ENCODE measurements at regions not wholly inside any gene's neighbourhood (a gene's known extent, or its start where the extent isn't known, plus 50 kb on each side); places are given as distances from the start of the nearest gene placed in this dataset.

DNA sequence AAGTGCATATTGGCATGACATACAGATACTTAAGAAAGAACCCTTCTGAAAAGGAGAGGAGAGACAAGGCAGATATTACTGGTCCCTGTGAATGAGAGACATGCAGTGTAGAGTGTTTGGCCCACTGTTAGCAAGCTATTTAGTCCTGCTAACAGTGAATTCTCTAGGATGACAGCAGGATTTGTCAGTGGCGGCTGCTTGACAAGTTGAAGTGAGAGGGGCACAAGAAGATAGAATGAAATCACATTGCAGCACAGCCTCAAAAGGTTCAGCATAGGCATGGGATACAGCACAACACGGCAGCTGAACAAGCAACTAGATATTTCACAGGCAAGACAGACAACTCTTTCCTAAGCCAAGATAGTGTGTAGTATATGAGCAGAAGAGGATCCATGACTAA, 407.9 kb downstream of the PLA2G4A start:
- no peak for DNase-seq (ENCODE audit: low read depth)

- DNase-seq (ENCODE audit: low read depth): peak; percentile 34
Observed at GRCh38 chr1:187237542-187237941, 408.8 kb downstream of the PLA2G4A start.

DNA sequence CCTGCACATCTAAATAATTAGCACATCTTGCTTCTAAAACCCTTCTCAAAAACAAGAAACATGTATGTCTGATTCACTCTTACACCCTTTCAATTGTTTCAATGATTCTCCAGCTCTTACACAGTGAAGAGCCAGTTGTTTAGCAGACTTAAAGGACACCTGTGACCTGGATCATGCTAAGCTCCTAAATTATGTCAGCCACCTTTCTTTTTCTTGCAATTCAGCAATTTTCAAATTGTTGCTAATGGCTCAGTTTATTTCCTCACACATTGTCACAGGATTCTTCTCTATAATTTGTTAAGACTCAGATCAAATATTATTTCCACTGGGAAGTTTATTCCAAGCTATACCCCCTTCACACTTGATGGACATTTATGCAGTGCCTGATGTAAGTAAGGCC, 413.2 kb downstream of the PLA2G4A start:
- DNase-seq (ENCODE audit: low read depth): no peak

- DNase-seq (ENCODE audit: low read depth): no peak
Observed at GRCh38 chr1:187244623-187245022, 415.9 kb downstream of the PLA2G4A start.

DNA sequence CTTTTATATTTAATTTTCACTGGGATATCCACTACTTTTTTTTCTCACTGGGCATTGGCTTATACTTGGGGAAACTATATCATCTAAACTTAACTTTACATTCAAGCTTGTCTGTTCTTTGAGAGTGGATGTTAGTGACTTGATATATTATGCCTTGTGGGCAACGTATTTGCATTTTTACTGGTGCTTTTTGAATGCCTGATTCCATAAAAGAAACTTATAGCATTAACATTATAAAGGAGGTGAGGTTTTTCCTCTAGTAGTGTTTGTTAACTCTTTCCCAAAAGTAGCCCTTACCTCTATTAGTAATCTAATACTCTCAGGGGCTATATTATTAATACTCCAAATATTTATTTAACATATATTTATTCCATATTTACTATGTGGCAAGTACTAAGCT, 416.5 kb downstream of the PLA2G4A start:
- no peak for DNase-seq (ENCODE audit: low read depth)

DNA sequence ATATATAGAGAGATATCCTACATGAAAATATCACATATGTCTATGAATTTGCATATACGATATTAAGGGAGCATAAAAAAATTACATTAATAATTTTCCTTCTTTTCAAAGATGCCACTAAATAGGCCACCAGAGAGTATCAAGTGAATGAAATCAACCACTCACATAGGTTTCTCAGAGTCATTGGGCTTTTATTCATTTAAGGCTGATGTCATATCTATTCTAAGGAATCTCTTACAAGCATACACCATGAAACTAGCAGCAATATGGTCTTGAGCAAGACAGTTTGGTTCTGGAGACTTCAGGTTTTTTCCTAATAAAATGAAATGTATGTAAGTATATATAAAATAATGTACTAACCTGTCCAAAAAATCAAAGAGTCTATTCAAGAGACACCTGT, 420.4 kb downstream of the PLA2G4A start:
- no peak for DNase-seq (ENCODE audit: low read depth)

GRCh38 chr1:187252923-187253322, 424.2 kb downstream of the PLA2G4A start:
- DNase-seq (ENCODE audit: low read depth): no peak

DNA sequence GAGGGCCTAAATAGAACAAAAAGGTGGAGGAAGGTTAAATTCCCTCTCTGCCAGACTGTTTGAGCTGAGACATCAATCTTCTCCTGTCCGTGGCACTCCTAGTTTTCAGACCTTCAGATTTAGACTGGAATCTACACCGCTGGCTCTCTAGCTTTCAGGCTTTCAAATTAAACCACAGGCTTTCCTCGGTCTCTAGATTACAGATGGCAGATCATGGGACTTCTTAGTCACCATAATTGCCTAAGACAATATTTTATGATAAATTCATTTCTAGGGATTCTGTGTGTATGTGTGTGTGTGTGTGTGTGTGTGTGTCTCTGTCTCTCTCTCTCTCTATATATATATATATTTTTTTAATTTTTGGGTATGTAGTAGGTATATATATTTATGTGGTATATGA, 428.7 kb downstream of the PLA2G4A start:
- no peak for DNase-seq (ENCODE audit: low read depth)

GRCh38 chr1:187261637-187262036, 432.9 kb downstream of the PLA2G4A start:
- no peak for DNase-seq (ENCODE audit: low read depth)

DNA sequence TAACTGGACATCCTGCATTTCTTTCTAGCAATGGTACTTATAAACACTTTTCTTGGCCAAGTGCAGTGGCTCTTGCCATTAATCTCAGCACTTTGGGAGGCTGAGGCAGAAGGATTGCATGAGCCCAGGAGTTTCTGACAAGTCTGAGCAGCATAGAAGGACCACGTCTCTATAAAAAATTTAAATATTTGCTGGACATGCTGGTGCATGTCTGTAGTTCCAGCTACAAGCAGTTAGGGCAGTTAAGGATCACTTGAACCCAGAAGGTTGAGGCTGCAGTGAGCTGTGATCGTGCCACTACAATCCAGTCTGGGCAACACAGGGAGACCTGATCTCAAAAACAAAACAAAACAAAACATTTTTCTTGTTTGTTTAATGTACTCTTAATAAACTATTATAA, 434.0 kb downstream of the PLA2G4A start:
- no peak for DNase-seq (ENCODE audit: low read depth)

- peak; percentile 36 for DNase-seq (ENCODE audit: low read depth)
Observed at GRCh38 chr1:187264995-187265602, 436.4 kb downstream of the PLA2G4A start.

DNA sequence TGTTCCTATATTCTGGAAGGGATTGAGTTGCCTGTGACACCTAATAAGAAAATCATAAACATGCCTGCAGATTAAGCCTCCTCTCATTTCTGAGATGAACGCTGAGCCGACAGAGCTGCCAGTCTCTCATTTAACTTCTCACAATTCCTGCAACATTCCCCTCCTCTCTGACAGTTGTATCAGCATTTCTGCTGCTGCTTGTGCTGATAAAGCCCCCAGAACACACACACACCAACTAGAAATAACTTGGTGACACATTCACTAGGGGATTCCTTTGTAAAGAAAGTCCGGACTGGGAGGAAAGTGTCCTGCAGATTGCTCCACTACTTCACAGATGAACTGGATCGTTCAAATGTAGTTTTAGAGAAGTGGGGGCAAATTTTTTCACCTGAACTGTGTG, 437.3 kb downstream of the PLA2G4A start:
- no peak for DNase-seq (ENCODE audit: low read depth)

GRCh38 chr1:187267827-187268226, 439.1 kb downstream of the PLA2G4A start:
- DNase-seq (ENCODE audit: low read depth): no peak

GRCh38 chr1:187270256-187270655, 441.5 kb downstream of the PLA2G4A start:
- DNase-seq (ENCODE audit: low read depth): no peak

GRCh38 chr1:187275346-187275745, 446.6 kb downstream of the PLA2G4A start:
- DNase-seq (ENCODE audit: low read depth): no peak

GRCh38 chr1:187275985-187276575, 447.3 kb downstream of the PLA2G4A start:
- no peak for DNase-seq (ENCODE audit: low read depth)

- DNase-seq (ENCODE audit: low read depth): no peak
Observed at GRCh38 chr1:187276677-187277076, 447.9 kb downstream of the PLA2G4A start.

DNA sequence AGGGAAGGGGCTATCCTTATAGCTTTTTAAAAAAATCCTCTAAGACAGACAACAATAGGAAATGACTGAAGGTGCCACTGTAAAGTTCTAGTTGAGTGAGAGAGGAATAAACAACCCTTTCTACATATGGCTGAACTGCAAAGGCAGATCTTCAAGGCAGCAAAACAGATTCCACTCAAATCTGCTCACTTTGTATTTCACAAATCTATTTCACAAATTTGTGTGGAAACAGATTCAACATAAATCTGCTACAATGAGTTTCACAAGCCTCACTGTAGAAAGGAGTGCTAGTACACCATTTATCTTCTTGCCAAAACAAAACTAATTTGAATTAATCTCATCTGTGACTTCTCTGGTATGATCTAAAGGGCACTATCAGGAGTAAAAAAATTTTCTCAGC, 451.3 kb downstream of the PLA2G4A start:
- DNase-seq (ENCODE audit: low read depth): no peak

- no peak for DNase-seq (ENCODE audit: low read depth)
Observed at GRCh38 chr1:187281085-187281484, 452.3 kb downstream of the PLA2G4A start.

DNA sequence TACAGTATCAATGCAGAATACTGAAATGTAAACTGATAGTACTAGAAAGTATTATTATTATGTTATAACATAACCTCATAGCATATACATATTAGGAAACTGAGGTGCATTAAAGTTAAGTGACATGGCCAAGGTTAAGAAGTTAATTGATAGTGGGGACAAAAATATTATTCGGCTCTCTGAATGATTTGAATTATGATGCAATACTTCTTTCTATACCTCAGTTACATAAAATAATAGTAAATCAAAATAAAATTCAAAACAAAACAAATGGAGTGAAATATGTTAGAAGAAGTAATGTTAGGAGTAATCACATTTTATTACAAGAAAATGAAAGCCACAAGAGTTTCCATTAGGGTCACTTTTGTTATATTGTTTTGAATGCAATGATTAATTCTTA, 455.2 kb downstream of the PLA2G4A start:
- no peak for DNase-seq (ENCODE audit: low read depth)

- no peak for DNase-seq (ENCODE audit: low read depth)
Observed at GRCh38 chr1:187294421-187295201, 465.9 kb downstream of the PLA2G4A start.

- DNase-seq (ENCODE audit: low read depth): no peak
Observed at GRCh38 chr1:187300081-187300480, 471.3 kb downstream of the PLA2G4A start.

DNA sequence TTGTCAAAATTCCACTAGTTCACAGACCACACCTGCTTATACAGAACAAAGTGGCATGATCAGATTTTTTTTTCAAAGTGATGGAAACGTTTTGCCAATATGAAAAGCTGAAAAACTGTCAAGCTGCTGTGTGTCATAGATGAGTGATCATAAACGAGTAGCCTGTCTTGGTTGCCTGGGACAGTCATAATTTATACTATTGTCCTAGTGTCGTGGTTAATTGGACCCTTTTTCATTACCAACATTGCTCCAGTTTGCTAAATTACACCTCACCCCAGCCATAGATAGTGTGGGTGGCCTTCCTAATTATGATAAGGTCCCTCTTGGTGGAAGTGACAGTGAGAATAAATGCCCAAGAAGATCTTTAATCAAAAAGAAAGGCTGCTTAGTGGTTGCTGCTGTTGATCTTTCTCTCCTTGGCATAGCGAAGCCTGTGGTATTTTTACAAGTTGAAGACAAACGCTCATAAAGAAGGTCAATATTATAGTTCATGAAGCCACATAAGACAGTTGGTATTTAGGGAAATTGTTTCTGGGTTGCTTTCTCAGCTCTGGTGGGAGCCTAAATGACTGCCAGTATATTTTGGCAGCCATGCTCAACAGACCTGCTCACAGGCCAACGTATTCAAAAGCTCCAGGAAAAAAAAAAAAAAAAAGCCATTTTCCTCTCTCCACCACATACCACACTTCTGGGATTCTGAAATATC, 478.1 kb downstream of the PLA2G4A start:
- no peak for DNase-seq (ENCODE audit: low read depth)

Measured in HS-5 (cell line).